DMS53 (cell line): ENCODE measurements at regions not wholly inside any gene's neighbourhood (a gene's known extent, or its start where the extent isn't known, plus 50 kb on each side); places are given as distances from the start of the nearest gene placed in this dataset.
"Not testable (repeated sequence)": the region's sequence is repeated elsewhere in the genome, so short reads cannot be mapped to it uniquely, and the experiment has no call there.

Source experiments
- DNase-seq: peaks from one replicate; lab custom pipeline; 2025; lab: John Stamatoyannopoulos, UW

- DNase-seq = no peak
Observed at GRCh38 chr21:38039841-38040240, 123.6 kb upstream of the KCNJ6 start.

GRCh38 chr21:38041493-38041892, 125.2 kb upstream of the KCNJ6 start:
- no peak for DNase-seq

GRCh38 chr21:38042246-38042645, 126.0 kb upstream of the KCNJ6 start:
- DNase-seq = no peak

DNA sequence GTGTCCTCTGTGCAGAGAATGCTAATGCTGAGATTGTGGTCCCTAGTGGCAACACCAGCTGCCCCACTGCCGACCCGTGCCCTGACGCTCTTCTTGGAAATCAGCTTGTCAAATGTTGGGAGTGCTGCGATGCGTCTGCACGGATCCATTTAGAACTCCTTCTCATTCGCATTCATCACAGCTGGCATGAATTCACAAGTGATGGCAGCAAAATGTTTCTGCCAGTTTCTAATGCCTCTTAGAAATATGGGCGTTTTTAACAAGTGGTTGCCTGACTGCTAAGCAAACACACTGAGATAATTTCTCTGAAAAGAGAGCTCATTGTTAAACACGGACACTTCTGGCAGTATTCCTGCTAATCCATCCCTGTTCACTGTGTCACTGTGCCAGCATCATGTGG, 131.9 kb upstream of the KCNJ6 start:
- DNase-seq = no peak

- no peak for DNase-seq
Observed at GRCh38 chr21:38054334-38054733, 138.1 kb upstream of the KCNJ6 start.

GRCh38 chr21:38056481-38056880, 140.2 kb upstream of the KCNJ6 start:
- no peak for DNase-seq

- DNase-seq = no peak
Observed at GRCh38 chr21:38057626-38058025, 141.4 kb upstream of the KCNJ6 start.

DNA sequence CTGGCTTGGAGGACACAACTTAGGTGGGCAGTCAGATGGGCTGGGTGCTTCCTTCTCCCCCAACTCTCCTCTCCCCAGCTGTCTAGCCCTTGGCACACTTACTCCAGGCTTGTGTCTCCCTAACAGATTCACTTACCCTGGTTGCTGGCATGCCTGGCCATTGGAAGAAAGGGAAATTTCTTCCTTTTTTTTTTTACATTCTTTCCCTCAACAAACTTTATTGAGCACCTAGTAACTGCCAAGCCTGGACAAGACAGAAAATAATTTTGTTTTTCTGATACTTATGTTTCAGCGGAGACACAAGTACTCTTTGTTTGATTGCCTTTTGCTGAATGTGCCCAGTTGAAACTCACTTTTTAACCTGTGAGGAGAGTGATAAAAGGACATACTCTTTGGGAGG, 144.3 kb upstream of the KCNJ6 start:
- no peak for DNase-seq

- no peak for DNase-seq
Observed at GRCh38 chr21:38067086-38067739, 151.0 kb upstream of the KCNJ6 start.

- DNase-seq = no peak
Observed at GRCh38 chr21:38072489-38072888, 156.2 kb upstream of the KCNJ6 start.

DNA sequence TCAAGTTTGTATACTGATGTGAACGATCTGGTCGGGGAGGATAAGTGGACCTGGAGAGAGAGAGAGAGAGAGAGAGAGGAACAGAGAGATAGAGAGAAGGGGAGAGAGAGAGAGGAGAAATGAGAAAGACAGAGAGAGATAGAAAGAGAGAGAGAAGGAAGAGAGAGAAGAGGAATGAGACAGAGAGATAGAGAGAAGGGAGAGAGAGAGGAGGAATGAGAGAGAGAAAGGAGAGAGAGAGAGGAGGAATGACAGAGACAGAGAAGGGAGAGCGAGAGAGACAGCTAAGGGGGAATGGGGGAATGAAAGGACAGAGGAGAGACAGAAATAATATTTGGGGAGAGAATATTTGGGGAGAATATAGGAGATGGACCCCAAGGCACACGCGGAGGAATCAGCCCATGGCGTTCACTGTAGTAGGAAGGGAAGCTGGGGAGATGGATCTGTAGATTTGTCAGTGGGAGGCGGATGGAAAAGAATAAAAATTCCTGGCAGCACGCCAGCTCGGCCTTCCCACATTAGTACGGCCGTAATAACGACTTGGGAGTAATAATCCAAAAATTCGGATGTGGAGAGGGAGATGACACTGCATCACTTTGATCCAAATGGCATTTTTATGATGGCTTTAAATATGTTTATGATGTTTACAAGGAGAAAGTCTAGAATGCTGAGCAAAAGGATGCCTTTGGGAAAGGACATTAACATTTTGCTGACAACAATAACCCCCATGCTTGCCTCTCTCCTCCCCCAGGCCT, 159.8 kb upstream of the KCNJ6 start:
- DNase-seq = no peak

DNA sequence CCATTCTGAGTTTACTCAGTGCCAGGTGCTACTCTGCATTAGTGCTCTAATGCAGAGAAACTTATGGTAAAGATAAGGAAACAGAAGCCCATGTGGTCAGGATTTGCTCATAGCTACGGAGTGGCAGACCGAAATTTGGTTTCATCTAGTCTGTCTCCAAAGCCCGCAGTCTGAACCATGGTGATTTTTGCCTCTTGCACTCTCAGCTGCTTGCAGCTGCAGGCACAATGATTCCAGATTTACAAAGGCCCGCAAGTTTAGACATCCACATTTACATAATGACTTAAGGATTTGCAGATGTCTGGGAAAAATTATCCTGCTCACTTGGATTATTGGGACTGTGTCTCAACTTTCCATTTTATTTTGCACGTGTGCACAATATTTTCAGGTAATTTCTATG, 161.3 kb upstream of the KCNJ6 start:
- DNase-seq = no peak

DNA sequence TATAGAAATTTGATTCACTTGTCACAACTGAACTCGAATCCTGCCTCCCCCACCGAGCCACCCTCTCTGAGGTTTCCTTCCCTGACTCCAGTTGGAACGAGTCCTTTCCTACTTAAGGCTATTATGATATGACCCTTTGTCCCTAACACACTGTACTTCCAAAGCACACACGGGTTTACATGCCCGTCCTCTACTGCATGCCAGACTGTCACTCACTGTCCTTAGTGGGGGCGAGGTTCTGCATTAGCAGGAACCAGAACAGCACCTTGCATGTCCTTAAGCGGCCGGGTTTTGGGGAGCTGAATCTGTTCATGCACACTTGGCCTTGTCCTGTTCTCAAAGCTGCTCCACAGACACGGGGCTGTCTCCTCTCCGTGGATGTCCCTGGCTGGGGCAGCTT, 164.6 kb upstream of the KCNJ6 start:
- no peak for DNase-seq

- DNase-seq = no peak
Observed at GRCh38 chr21:38081708-38082107, 165.5 kb upstream of the KCNJ6 start.

- no peak for DNase-seq
Observed at GRCh38 chr21:38082936-38083485, 166.8 kb upstream of the KCNJ6 start.

GRCh38 chr21:38083535-38083934, 167.3 kb upstream of the KCNJ6 start:
- no peak for DNase-seq

GRCh38 chr21:38086580-38086979, 170.2 kb upstream of the KCNJ15 start:
- no peak for DNase-seq

DNA sequence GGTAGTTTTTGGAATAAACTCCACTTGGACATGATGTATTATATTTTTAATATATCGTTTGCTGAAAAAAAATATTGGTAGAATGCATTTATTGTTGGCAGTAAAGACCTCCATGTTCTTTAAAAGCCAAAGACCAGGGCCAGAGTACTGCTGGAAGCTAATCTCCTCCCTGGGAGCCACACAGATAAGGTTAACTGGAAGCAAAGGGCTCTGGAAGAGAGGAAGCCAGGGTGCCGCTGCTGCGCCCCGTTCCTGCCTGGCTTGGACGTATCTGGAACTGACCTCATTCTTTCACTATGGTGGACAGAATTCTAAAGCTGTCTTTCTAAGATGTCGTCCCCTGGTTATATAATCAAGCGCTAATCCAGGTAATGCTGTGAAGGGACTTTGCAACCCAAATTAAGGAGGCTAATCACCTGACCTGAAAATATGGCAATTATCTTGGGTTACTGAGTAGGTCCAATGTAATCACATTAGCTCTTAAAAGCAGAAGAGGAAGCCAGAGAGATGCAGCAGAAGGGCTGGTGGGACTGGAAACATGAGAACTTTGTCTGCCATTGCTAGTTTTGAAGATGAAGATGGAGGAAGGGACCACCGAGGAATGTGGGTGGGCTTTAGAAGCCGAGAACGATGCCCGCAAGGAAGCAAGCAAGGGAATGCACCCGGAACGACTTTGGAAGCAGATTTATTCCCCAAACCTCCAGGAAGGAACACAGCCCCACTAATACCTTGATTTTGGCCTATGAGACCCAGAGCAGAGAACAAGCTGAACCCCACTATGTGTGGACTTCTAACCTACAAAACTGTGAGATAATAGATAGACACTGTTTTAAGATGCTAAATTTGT, 167.7 kb upstream of the KCNJ15 start:
- no peak for DNase-seq

- DNase-seq = no peak
Observed at GRCh38 chr21:38089763-38090046, 167.1 kb upstream of the KCNJ15 start.

- not testable (repeated sequence) for DNase-seq
Observed at GRCh38 chr21:38091061-38091460, 165.7 kb upstream of the KCNJ15 start.

- no peak for DNase-seq
Observed at GRCh38 chr21:38092051-38092450, 164.7 kb upstream of the KCNJ15 start.

- no peak for DNase-seq
Observed at GRCh38 chr21:38095220-38095619, 161.6 kb upstream of the KCNJ15 start.

DNA sequence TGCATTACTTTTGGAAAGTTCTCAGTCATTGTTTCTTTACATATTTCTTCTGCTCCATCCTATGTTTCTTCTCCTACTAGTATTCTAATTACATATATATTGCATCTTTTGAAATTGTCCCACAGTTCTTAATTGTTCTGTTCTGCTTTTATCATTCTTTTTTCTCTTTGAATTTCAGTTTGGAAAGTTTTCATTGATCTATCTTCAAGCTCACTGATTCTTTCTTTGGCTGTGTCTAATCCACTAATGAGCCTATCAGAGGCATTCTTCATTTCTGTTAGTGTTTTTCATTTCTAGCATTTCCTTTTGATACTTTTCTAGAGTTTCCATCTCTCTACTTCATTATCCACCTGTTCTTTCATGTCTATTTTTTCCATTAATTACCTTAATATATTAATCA, 159.0 kb upstream of the KCNJ15 start:
- DNase-seq = no peak
